K562 (cell line): ENCODE measurements at regions not wholly inside any gene's neighbourhood (a gene's known extent, or its start where the extent isn't known, plus 50 kb on each side); places are given as distances from the start of the nearest gene placed in this dataset.

Experiments
- ATAC-seq: fragments of 200-7000 bp; cut with Tn5 transposase; 3 replicates; pipeline ENCODE4 v1.9.1; 2020; ENCODE audit warnings: moderate library complexity
- BruUV-seq: library from RNA; stranded (reverse); fragments of 400-500 nt; replicated peaks from 2 replicates; lab custom pipeline; 2021; lab: Mats Ljungman, UMichigan
- CTCF ChIA-PET: fragments of 300-600 bp; formaldehyde crosslinking; extraction: SDS; loops from one replicate; lab custom pipeline; 2021; ENCODE audit warnings: low intra/inter-chr PET ratio; lab: Yijun Ruan, JAX
- POLR2A ChIA-PET: fragments of 300-600, 350-650 bp; sonication (Branson Sonifier 250); formaldehyde crosslinking; extraction: SDS; loops from one replicate; lab custom pipeline; 2021; ENCODE audit warnings: antibody characterized with exemption, inconsistent platforms; lab: Yijun Ruan, JAX
- DNase-seq, 4 experiments: peaks; one replicate each; pipeline versions ENCODE4 v3.0.0 to v3.0.0-alpha.2; 2011 to 2018; ENCODE audit warnings: low spot score in 3 of 4, mixed read lengths in 3 of 4; ENCODE audit errors: extremely low read depth in 1 of 4
- FAIRE-seq: peaks from 2 replicates; lab custom pipeline; 2011; peaks lifted over from hg19 to GRCh38; lab: Jason Lieb, UNC
- H2AFZ ChIP-seq: 2 replicates; pipeline ENCODE4 v1.6.0; 2011; ENCODE audit warnings: low read depth, low read length, control low read depth, inconsistent platforms
- H3K27ac ChIP-seq: fragments of 200-600 bp; 3 replicates; pipeline ENCODE4 v1.8.0; 2011; ENCODE audit warnings: low read depth, mild to moderate bottlenecking, control low read depth, inconsistent platforms, low read length, moderate library complexity, mixed read lengths; ENCODE audit errors: extremely low read depth
- H3K27me3 ChIP-seq, 2 experiments: fragments of 300-600 bp in 1 of 2; 2 replicates in 1 of 2; 3 replicates in 1 of 2; pipeline versions ENCODE4 v1.6.0 to v1.8.0; 2011; ENCODE audit warnings: inconsistent platforms in 2 of 2, low read length in 2 of 2, mild to moderate bottlenecking in 1 of 2, mixed read lengths in 1 of 2, moderate library complexity in 1 of 2; ENCODE audit not compliant: control insufficient read depth in 2 of 2, insufficient read depth in 2 of 2
- H3K36me3 ChIP-seq: fragments of 300-600 bp; 3 replicates; pipeline ENCODE4 v1.8.0; 2011; ENCODE audit warnings: mild to moderate bottlenecking, low read length, inconsistent platforms; ENCODE audit not compliant: control insufficient read depth, insufficient read depth
- H3K4me1 ChIP-seq, 2 experiments: fragments of 200-600 bp in 1 of 2; replicated peaks in 1 of 2; 2 replicates in 1 of 2; 3 replicates in 1 of 2; pipeline versions ENCODE4 v1.5.1 to v1.8.0; 2011; ENCODE audit warnings: inconsistent platforms in 2 of 2, low read length in 2 of 2, mild to moderate bottlenecking in 1 of 2, mixed read lengths in 1 of 2, moderate library complexity in 1 of 2; ENCODE audit not compliant: control insufficient read depth in 2 of 2, insufficient read depth in 2 of 2
- H3K4me2 ChIP-seq: 2 replicates; pipeline ENCODE4 v1.6.1; 2011; ENCODE audit warnings: low read length, control low read depth, inconsistent platforms, mixed read lengths; ENCODE audit not compliant: insufficient read depth
- H3K4me3 ChIP-seq: fragments of 200-600 bp; sonication (generic), shearing (Covaris generic); 2 replicates; pipeline ENCODE4 v1.5.1; 2016; ENCODE audit warnings: control low read depth, inconsistent platforms
- H3K79me2 ChIP-seq: fragments of 200-600 bp; 3 replicates; pipeline ENCODE4 v1.8.0; 2011; ENCODE audit warnings: low read length, inconsistent platforms; ENCODE audit not compliant: control insufficient read depth, insufficient read depth
- H3K9ac ChIP-seq, 2 experiments: 2 replicates each; pipeline versions ENCODE4 v1.6.0 to v1.6.1; 2011; ENCODE audit warnings: low read depth in 2 of 2, low read length in 2 of 2, control low read depth in 1 of 2, inconsistent platforms in 1 of 2, mild to moderate bottlenecking in 1 of 2, mixed read lengths in 1 of 2; ENCODE audit not compliant: insufficient read depth in 1 of 2
- H3K9me1 ChIP-seq: one replicate; pipeline ENCODE4 v1.6.0; 2011; ENCODE audit warnings: inconsistent platforms, mild to moderate bottlenecking, low read length, moderate library complexity; ENCODE audit not compliant: control insufficient read depth, insufficient read depth
- H3K9me3 ChIP-seq: replicated peaks from 2 replicates; pipeline ENCODE4 v1.5.1; 2011; ENCODE audit warnings: low read depth, low read length, inconsistent platforms; ENCODE audit not compliant: control insufficient read depth, insufficient read depth
- H4K20me1 ChIP-seq: replicated peaks from 2 replicates; pipeline ENCODE4 v1.6.1; 2011; ENCODE audit warnings: low read length, inconsistent platforms, mixed read lengths; ENCODE audit not compliant: control insufficient read depth, insufficient read depth
- CAMTA2 ChIP-seq: fragments of 250-450 bp; sonication (Bioruptor Pico); conservative IDR thresholded peaks from 2 replicates; pipeline ENCODE4 v1.5.1; 2022
- CBFA2T2 ChIP-seq: fragments of 450-650 bp; conservative IDR thresholded peaks from 2 replicates; pipeline ENCODE4 v1.6.1; 2017; ENCODE audit warnings: mild to moderate bottlenecking
- MAFF ChIP-seq: IDR thresholded peaks from 2 replicates; pipeline ENCODE4 v1.6.1; 2012; ENCODE audit warnings: low read length, improper control_type of control experiment
- MCM3 ChIP-seq: fragments of 450-650 bp; IDR thresholded peaks from 2 replicates; pipeline ENCODE4 v1.6.1; 2016
- REST ChIP-seq, 2 experiments: fragments of 450-650 bp; formaldehyde crosslinking in 1 of 2; IDR thresholded peaks; 2 replicates each; pipeline versions ENCODE4 v1.4.0 to v1.6.1; 2014 to 2020; ENCODE audit warnings: mild to moderate bottlenecking in 2 of 2, borderline replicate concordance in 1 of 2, low read depth in 1 of 2
- TSC22D4 ChIP-seq: fragments of 450-650 bp; IDR thresholded peaks from 2 replicates; pipeline ENCODE4 v1.6.1; 2016; ENCODE audit warnings: missing genetic modification characterization, missing biosample characterization, control low read depth
- ZBTB1 ChIP-seq: sonication (generic); formaldehyde crosslinking; IDR thresholded peaks from 2 replicates; pipeline ENCODE4 v1.8.1; 2023; ENCODE audit warnings: missing genetic modification reagents, low read depth, mild to moderate bottlenecking, borderline replicate concordance
- ZNF232 ChIP-seq: sonication (generic); formaldehyde crosslinking; IDR thresholded peaks from 2 replicates; pipeline ENCODE4 v1.8.0; 2022; ENCODE audit warnings: mild to moderate bottlenecking, missing genetic modification reagents
- WGBS: fragments of 100-300 bp; shearing (Covaris generic); methylation state at CpG from one replicate; pipeline ENCODE4 v1.1.6; 2016; ENCODE audit warnings: low coverage, mixed read lengths; ENCODE audit not compliant: insufficient coverage; ENCODE audit errors: missing lambda C conversion rate; 5-methylcytosine and 5-hydroxymethylcytosine counted together
- in situ Hi-C: fragments of 300-500 bp; cut with MboI; formaldehyde crosslinking; loops from 4 replicates; pipeline ENCODE4 v1.15.0; 2018; ENCODE audit warnings: inconsistent platforms, mixed read lengths
- intact Hi-C: fragments of 100-400 bp; cut with micrococcal nuclease; formaldehyde crosslinking; loops from 2 replicates; pipeline ENCODE4 v1.14.2; 2022

- intact Hi-C loops: no loop called here
- no peaks in the 10 kb centered on the region for H3K36me3 ChIP-seq
- no peaks in the 10 kb centered on the region for H3K79me2 ChIP-seq
- BruUV-seq: no TSS peak
- H3K27me3 ChIP-seq: no peaks in the 10 kb centered on the region
- no peak overlapping the region for H2AFZ ChIP-seq
- CTCF ChIA-PET: no interaction called here
- WGBS: 2% methylated on average over 3 of the region's 3 CpGs
- ATAC-seq (no peak), DNase-seq (no peak), FAIRE-seq (no peak)
- no peak overlapping the region for H3K4me3 ChIP-seq
- TF ChIP-seq CBFA2T2 (no peak), MAFF (no peak), TSC22D4 (tag) (no peak), MCM3 (no peak), CAMTA2 (CRISPR knock-in tag) (no peak), ZBTB1 (no peak), ZNF232 (CRISPR knock-in tag) (no peak), REST (IDR thresholded peaks at IDR 0.05; ENCODE audit: borderline replicate concordance) (no peak), REST (CRISPR knock-in tag; IDR thresholded peaks at IDR 0.05; ENCODE audit: low read depth) (no peak)
- no peak overlapping the region for H3K9ac ChIP-seq
- POLR2A ChIA-PET: interaction anchor here (0.6 kb wide), 1 partner anchor 25 kb away, joined by 3 read pairs; no protein-coding TSS in a partner anchor
- no peaks in the 10 kb centered on the region for H3K9me1 ChIP-seq
- no peaks in the 10 kb centered on the region for H3K9me3 ChIP-seq
- in situ Hi-C loops: no loop called here
- H3K27ac ChIP-seq: no peak overlapping the region
- no peaks in the 10 kb centered on the region for H4K20me1 ChIP-seq
- no peaks in the 10 kb centered on the region for H3K4me1 ChIP-seq
- no peak overlapping the region for H3K4me2 ChIP-seq
These were observed 90.3 kb upstream of the NREP start for GRCh38 chr5:111847052-111847925.
